Eye (tissue), 1 donor: ENCODE measurements at regions not wholly inside any gene's neighbourhood (a gene's known extent, or its start where the extent isn't known, plus 50 kb on each side); places are given as distances from the start of the nearest gene placed in this dataset.

ENCODE experiments used
- DNase-seq: peaks from one replicate; pipeline ENCODE4 v3.0.0-alpha.2; 2015

DNA sequence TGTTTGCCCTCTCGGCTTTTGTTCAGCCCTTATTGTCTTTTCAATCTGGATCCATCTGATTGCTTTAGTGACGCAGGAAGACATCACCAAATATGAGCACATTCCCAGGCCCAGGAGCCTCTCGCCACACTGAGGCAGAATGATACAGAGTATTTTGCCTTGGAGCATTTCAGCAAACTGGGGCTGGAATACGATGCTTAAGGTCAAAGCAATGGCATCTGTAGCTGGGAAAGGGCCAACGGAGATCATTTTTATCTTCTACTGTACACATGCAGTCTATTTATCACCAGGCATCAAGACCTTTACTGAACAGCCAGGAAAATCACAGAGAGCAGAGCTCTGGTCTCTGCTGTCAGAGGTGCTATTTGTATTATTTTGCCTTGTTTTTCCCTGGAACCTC is 655.3 kb downstream of the RNF144B start:
- DNase-seq: no peak

DNA sequence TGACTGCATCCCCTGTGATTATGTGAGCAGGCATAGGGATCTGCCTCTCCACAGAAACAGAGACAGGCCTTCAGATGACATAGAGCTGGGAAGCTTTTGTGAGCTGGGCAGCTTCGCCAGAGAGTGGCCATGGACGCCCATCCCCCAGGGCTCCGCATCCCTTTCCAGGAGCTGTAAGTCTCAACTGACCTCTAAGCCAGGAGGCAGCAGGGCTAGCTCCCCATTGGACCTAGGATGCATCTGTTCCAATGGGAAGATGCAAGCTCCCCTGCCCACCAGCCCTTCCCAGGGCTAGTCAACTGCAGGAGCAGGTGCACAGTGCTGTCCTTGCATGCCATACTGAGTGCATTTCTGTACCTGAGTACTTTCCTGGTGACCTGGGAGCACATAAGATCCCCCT is 663.6 kb downstream of the RNF144B start:
- no peak for DNase-seq

DNA sequence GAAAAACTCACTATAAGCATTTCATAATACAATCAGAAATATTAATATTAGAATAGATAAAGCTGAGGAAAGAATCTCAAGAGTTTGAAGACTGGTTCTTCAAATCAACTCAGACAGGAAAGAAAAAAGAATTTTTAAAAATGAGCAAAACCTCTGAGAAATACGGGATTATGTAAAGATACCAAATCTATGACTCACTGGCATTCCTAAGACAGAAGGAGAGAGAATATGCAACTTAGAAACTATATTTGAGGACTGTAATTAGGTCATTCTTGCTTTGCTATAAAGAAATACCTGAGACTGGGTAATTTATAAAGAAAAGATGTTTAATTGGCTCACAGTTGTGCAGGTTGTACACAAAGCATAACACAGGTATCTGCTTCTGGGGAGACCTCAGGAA is 665.1 kb downstream of the RNF144B start:
- no peak for DNase-seq

DNA sequence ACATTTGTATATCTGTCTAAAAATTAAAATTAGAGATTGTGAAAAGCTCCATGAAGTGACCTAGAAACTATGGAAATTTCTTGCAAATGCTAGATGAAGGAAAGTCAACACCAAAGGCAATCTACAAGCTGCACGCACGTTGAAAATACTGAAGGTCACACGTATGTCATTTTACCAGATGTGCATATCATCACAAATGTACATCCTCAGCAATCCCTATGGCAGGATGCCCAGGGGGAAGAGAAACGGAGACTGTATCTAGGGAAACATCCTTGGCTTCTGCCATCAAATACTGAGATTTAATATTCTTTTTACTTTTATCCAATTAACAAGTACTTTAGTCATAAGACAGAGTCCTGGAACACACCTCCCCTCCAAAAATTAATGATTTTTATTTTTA is 672.0 kb downstream of the RNF144B start:
- no peak for DNase-seq

DNA sequence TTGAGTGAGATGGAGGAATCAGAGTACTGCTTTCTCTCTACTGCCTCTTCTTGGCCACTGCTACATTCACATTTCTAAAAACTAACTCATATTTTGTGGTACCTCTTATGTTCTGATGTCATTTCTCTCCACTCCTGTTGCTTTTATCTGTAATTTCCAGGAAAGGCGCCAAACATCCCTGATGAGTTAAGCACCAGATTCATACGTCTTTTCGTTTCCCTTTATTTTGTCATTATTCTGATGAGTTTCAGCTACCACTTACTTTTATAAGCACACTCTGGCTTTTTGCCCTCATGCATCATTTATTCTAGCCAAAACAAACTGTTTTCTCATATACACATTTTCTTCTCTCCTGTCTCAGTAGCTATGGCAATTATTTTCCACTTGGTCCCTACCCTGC is 680.0 kb downstream of the RNF144B start:
- no peak for DNase-seq

DNA sequence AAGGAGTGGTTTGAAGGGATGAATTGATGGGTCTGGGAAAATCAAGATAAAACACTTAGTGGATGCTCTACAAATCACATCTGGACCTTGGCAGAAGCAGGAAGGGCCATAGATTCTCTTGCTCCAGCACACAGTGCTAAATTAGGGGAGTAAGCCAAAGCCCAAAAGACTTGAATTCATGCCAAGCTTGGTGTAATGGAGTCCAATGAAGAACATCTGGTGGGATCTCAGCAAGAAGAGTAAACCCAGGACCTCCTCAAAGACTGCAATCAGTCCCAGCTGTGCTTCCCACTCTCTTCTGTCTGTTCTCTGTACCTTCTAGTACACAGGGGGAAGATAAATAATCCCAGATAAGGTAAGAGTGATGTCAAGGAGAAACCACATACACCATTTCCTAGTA is 683.4 kb downstream of the RNF144B start:
- DNase-seq: peak; percentile 49

DNA sequence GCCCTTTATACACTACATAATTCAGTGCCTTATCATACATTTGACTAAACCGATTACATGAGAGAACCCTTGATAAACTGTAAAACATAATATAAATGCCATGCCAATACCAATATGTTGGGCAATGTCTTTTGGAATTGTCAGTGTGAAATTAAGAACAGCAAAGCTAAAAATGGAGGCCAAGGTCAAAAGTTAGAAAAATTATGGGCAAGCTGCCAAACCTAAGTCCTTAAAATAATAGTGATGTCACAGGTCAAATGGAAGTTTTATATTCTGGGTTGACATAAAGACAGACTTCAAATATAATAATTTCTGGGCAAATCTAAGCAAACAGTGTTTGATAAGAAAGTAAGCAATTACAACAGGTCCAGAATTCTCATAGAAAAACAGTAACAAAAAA is 696.7 kb downstream of the RNF144B start:
- no peak for DNase-seq

DNA sequence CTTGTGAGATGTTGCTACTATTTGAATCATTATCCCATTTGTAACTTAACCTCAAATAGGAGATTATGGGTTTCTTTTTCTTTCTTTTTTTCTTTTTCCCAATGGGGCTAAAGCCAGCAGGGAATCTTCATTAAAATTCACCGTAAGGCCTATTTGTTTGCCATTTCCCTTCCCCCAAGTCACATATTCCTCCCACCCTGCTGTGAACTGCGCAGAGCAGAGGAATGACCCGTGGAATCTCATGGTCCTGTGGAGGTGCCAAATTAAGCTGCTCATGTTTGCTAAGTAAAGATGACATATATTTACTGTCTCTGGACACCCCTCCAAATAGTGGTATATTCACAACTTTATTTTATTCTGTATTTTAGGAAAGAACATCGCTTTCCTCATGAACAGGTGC is 699.3 kb downstream of the RNF144B start:
- DNase-seq: no peak

DNA sequence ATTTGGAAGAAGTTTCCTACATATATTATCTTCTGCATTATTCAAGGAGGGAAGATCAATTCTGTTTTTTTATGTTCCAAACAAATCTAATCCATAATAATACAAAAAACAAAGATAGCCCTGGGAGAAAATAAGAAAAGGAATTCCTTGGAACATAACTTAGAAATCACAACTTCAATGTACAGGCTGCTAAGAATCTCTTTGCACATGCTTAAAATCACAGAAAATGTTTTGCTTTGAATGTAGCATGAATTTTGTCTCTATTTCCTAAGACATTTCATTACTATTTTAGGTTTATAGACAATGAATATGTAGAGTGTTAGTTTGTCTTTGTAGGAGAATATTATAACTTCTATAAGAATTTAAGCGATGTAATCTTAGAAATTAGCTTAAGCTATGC is 700.1 kb downstream of the RNF144B start:
- no peak for DNase-seq

DNA sequence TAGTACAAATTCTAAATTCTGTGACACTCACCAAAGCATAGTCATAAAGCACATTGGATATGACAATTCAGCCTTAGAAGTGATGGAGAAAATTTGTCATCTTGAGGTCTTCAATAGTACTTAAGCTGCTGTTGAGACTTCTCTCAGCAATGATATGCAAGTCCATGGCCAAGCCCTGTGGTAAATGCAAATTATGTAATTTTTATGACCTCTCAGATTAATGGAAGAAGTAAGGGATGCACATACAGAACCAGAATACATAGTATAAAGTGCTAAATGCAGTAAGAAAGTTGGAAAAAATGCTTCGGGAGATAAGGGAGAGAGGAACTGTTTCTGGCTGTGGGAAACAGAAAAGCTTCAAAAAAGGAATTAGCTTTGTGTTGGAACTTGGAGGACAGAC is 700.7 kb downstream of the RNF144B start:
- DNase-seq: no peak

DNA sequence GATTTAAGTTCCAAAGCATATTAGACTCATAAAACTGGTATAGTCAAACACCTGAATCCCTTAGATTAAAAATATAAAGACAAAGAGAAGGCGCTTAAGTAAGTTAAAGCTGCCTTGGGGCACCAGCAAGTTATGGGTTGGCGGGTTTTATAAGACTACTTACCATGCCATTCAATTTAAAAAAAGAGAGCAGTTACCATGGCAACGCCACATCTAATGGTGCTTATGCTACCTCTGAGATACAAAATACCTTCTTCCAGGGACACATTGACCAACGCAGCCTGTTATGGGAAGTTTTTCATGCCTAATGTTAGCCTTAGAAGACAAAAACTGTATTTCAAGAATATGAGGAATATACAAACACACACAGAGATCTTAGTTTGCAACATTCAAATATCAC is 713.6 kb downstream of the RNF144B start:
- DNase-seq: no peak

DNA sequence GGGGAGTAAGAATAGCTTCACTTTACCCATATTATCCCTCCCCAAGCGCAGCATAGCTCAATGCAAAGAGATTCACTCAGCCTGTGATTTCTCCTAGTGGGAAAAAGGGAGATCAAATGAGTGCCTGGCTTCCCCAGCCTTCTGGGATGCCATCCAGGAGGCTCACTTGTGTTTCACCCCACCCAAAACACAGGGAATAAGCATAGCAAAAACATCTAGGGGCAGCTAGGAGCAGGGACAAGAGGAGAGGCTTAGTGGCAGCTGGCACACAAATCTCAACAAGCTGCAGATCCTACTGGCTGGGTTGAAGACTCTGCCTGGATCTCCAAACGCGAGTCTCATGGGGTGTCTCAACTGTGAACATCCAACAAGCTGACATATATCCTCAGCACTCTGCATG is 715.8 kb downstream of the RNF144B start:
- no peak for DNase-seq

DNA sequence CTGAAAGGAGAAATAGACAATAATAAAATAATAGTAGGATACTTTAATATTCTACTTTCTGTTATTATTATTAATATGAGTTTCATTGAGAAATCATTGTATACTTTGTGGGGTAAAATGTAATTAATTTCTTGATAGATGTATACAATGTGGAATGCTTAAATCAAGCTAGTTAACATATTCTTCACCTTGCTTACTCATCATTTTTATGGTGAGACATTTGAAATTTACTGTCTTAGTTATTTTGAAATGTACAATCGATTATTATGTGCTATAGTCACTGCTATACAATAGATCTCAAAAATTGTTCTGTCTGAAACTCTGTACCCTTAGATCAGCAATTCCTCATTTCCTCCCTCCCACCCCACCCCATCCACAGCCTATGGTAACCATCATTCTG is 720.3 kb downstream of the RNF144B start:
- no peak for DNase-seq

DNA sequence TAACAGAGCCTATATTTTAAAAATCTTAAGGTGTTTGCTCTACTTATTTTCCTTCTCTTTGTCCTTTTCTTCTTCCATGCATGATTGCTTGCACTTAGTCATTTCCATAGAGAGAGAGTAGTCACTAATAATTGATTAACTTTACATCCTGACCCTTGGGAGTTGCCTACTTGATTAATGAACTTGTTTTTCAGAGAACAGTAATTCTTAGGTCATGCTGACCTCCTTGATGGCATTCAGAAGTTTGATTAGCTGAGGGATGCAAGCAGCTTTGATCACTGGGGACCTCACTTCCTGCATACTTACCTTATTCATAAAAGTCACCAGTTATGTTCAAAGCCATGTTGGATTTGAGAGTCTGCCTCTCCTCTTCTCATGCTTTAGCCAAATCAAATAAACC is 715.6 kb upstream of the ID4 start:
- no peak for DNase-seq

DNA sequence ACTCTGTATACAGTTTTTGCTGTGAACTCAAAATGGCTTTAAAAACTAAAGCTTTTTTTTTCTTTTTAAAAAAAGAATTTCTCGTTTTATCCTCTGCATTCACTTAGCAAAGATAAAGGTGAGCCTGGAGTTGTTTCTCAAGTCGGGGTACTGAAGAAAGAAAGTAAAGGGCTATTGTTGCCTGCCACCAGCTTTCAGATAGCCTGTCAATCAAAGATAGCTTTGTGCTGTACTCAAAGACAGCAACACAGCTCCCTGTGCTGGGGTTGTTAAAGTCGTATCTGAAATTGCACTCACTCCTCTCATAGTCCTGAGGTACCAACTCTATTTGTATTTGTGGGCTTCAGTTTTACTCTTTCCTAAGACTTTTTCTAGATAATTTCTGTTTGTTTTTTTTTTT is 710.1 kb upstream of the ID4 start:
- DNase-seq: no peak

DNA sequence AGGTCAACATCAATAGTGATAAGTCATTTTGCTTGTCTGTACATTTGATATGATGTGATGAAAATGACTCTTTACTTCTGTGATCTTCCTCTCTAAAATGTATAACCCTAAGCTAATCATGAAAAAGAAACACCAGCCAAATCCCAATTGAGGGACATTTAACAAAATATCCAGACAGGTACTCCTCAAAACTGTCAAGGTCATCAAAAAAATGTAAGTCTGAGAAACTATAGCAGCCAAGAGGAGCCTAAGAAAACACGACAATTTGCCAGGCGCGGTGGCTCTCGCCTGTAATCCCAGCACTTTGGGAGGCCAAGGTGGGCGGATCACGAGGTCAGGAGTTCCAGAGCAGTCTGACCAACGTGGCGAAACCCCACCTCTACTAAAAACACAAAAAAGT is 708.5 kb upstream of the ID4 start:
- DNase-seq: no peak

DNA sequence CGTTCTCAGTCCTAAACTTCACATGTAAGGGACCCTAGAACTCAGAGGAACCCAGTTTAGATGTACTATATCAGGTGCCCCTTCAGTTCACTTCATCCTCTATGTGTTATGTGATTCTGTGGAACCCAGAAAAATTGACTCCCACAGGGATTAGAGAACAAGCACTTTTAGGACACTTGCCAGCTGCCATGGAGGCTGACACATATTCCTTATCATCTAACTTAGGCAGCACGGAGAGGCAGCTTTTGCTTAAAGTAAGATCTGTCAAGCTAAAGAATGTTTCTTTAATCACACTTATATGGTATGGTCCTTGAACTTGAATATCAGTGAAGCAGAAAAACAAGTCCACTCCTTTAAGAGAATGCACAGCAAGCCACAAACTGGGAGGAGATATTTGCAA is 701.5 kb upstream of the ID4 start:
- DNase-seq: no peak

DNA sequence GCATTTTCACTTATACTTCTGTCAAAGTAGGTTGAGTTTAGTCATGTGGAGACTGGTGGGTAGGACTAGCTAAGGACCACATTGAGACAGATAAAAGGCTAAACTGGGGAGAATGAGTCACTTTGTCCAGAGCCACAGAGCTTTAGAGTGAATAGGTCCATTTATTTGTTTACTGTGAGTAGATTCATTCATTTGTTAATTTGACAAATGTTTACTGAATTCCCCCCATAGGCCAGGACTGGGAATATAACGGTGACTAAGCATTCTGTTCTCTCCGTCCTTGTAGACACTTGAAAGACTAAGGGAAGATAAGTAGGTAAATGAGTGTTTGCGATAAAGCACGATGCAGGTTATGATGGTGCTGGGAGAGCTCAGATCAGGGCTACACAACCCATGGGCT is 699.7 kb upstream of the ID4 start:
- no peak for DNase-seq

DNA sequence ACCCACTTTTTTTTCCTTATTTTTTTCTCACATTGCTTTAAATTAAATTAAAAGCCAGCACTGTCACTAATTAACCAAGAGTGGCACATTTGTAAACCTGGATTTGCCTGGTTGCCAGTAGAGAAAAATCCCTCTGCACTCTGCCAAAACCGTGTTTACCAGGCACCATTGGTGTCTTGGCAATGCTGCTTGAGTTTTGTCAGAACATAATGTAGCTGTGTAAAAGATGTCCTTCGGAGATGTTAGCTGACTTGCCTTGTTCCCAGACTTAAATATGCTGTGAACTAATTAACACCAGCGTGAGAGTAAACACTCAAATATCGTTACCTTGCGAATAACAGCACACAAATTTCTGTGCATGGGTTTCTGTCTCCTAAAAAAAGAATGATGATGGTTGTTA is 694.9 kb upstream of the ID4 start:
- DNase-seq: no peak

DNA sequence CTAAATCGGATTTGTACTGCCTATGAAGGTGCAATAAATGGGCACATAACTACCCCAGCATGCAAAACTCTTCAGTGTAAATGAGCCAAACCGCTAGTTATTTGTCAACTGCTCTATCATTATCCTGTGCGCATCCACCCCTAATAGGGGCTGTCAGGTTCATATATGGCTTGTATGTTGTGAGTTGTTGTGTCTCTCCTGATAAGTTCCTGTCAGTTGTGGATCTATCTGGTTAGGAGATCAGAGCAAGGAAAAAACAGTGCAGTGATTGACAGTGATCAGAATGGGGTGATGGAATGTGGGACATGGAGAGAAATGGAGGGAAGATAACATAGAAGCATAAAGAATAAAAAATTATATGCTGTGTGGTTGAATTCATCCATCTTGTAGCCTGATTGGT is 686.9 kb upstream of the ID4 start:
- no peak for DNase-seq

DNA sequence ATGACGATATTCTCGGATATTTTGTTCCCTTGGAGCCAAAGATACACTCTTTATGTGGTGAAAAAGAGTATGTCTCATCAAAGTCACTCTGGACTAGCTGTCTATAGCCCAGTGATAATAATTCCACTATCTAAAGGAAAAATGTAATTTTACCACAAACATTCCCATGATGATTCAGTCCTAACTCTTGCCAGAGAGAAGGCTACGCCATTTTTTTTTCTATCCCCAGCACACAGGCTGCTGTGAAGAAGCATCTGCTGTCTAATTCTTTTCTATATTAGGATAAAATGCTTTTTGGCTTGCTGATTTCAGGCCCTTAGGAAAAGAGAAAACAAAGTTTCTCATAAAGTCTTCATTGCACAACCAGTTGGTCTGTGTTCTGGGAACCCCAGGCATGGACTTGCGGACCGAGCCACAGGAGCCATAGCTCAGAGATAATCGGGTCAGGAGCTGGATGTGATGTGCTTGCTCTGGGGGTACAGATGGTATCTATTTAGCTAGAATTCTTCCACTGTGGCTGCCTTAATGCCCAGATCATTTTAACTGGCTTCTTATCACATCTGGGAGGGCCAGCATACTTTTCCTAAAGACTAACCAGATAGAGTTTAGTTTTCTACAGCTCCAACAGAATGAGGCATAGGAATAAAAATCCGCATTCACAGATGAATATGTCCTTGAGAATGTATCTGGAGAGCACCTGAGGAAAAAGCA is 683.7 kb upstream of the ID4 start:
- DNase-seq: peak; percentile 4

DNA sequence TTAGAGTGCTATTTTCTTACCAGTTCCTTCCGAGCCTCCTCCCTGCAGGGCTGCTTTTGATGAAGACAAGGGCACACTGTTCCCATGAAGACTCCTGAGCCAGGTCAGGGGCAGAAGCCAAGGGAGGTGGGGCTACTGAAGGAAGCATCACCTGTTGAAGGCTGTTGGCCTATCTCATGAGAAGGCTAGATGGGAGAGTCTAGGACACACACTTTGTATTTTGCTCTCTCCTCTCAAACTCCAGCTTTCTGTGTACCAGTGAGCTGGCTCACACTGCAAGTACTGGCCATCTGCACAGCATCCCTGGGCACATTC is 683.2 kb upstream of the ID4 start:
- DNase-seq: no peak

DNA sequence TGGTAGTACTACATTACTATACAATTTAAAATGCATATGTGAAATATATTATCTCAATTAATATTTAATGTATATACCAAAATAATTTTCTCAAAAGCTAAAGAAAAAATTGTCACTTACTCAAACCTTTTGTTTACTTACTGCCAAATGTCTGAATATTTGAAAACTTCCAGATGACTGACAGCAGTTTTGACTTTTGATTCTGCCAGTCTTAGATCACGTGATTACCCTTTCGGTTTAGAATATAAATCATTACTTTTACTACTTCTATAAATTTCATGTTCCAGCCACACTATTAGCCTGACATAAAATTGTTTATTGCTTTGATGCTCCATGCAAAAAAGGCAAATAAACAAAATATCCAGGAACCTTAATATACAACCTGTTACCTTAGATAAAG is 680.7 kb upstream of the ID4 start:
- no peak for DNase-seq

DNA sequence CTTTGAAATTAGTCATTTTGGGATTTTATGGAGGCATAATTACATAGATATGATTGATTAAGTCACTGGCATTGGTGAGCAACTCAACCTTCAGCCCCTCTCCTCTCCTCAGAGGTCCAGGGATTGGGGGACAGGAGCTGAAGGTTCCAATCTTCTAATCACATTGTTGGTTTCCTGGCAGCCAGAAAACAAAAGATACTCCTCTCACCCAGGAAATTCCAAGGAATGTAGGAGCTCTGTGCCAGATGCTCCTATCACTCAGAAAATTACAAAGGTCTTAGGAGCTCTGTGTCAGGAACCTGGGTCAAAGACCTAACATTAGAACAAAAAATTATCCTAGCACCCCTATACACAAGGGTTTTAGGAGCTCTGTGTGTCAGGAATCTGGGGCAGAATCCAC is 679.7 kb upstream of the ID4 start:
- no peak for DNase-seq

DNA sequence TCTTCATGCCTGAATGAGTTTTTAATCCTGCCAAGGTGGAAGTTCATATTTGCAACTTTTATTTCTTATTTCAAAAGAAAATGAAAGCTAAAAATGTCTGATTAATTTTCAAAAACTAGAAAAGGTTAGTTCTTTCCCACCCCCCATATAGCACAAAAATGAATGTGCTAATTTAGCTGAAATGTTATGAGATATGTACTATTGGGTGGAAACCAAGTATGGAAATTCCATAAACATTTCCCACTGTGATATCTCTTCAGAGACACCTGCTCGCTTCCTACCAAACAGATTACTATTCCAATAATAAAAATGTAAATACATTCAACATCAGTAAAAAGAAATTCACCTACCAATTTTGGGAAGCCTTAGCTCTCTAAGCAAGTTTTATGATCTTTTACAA is 678.6 kb upstream of the ID4 start:
- DNase-seq: no peak

DNA sequence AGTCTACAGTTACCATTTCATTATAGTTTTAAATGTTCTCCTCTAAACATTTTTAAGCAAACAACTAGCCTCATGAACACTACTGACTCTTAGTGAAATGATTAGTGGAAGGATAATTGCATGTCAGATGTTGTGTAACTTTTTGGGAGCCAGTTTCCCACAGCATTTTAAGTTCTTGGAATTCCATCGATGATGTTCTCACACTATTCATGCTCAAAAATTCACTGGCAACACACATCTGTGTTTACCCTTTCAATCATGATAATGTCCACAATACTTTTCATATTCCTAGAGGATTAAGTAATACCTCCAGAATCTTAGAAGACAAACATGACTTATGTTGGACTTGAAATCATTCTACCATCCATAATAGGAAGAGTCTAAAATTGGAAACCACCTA is 678.1 kb upstream of the ID4 start:
- no peak for DNase-seq
